DMS79 (cell line): ENCODE measurements at regions not wholly inside any gene's neighbourhood (a gene's known extent, or its start where the extent isn't known, plus 50 kb on each side); places are given as distances from the start of the nearest gene placed in this dataset.

Source experiments
- DNase-seq: peaks from one replicate; lab custom pipeline; 2025; lab: John Stamatoyannopoulos, UW

- no peak for DNase-seq
Observed at GRCh38 chr17:62882284-62882683, 74.2 kb upstream of the MARCHF10 start.

- DNase-seq, result no peak
Observed at GRCh38 chr17:62880120-62880519, 72.0 kb upstream of the MARCHF10 start.

GRCh38 chr17:62876673-62877405 is 68.7 kb upstream of the MARCHF10 start:
- DNase-seq, result no peak

- no peak for DNase-seq
Observed at GRCh38 chr17:62876063-62876462, 67.9 kb upstream of the MARCHF10 start.

GRCh38 chr17:62875296-62875695 is 67.2 kb upstream of the MARCHF10 start:
- no peak for DNase-seq

- no peak for DNase-seq
Observed at GRCh38 chr17:62871291-62871690, 63.2 kb upstream of the MARCHF10 start.

GRCh38 chr17:62870552-62870971 is 62.4 kb upstream of the MARCHF10 start:
- no peak for DNase-seq

GRCh38 chr17:62870030-62870541 is 62.0 kb upstream of the MARCHF10 start:
- DNase-seq, result peak; percentile 7

GRCh38 chr17:62868723-62869122 is 60.6 kb upstream of the MARCHF10 start:
- no peak for DNase-seq

- no peak for DNase-seq
Observed at GRCh38 chr17:62868008-62868407, 59.9 kb upstream of the MARCHF10 start.

- DNase-seq, result no peak
Observed at GRCh38 chr17:62867303-62867702, 59.2 kb upstream of the MARCHF10 start.

- DNase-seq, result no peak
Observed at GRCh38 chr17:62866471-62866870, 58.4 kb upstream of the MARCHF10 start.

GRCh38 chr17:62865586-62865985 is 57.5 kb upstream of the MARCHF10 start:
- DNase-seq, result no peak

GRCh38 chr17:62862251-62862650 is 54.1 kb upstream of the MARCHF10 start:
- no peak for DNase-seq

GRCh38 chr17:62860962-62861873 is 53.1 kb upstream of the MARCHF10 start:
- no peak for DNase-seq

- DNase-seq, result no peak
Observed at GRCh38 chr17:62859146-62859545, 51.0 kb upstream of the MARCHF10 start.
